GM21528 (cell line): ENCODE measurements at regions not wholly inside any gene's neighbourhood (a gene's known extent, or its start where the extent isn't known, plus 50 kb on each side); places are given as distances from the start of the nearest gene placed in this dataset.

Source experiments
- ATAC-seq: cut with Tn5 transposase; IDR thresholded peaks from one replicate; pipeline ENCODE4 v1.9.1; 2021; ENCODE audit warnings: mild to moderate bottlenecking, moderate library complexity; ENCODE audit not compliant: unreplicated experiment, low FRiP score

DNA sequence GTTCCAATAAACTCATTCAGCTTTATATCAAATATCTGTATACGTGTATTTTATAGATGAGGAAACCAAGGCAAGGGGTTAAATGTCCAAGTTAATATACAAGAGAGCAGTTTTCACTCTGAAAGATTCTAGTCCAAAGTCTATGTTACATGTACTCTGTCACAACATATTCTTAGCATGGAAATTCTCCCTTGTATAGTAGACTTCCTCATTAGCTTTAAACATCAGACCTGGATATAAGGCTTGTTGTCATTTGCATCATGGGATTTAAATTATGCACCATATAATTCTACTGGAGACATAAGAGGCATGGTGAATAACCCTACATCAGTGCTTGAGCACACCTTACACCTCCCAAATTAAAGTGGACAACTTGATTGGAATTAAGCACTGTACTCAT lies 681.9 kb upstream of the CCDC179 start:
- no peak for ATAC-seq

DNA sequence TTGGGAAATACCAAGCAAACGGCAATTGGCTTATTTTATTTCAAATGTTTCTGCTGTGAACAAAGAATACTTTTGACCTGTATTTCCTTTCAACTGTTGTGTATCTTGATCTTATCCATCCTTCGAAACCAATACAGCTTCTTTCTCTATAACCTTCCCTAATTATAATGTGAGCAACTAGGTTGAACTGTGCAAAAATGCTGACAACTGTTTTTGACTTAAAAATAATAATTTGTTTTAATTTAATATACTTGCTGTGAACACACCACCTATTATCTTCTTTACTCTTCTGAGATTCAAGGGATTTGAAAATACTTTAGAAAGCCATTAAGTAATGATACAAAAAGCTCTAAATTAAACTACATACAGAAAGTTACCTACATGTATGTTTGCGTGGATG lies 682.5 kb upstream of the CCDC179 start:
- ATAC-seq = no peak

DNA sequence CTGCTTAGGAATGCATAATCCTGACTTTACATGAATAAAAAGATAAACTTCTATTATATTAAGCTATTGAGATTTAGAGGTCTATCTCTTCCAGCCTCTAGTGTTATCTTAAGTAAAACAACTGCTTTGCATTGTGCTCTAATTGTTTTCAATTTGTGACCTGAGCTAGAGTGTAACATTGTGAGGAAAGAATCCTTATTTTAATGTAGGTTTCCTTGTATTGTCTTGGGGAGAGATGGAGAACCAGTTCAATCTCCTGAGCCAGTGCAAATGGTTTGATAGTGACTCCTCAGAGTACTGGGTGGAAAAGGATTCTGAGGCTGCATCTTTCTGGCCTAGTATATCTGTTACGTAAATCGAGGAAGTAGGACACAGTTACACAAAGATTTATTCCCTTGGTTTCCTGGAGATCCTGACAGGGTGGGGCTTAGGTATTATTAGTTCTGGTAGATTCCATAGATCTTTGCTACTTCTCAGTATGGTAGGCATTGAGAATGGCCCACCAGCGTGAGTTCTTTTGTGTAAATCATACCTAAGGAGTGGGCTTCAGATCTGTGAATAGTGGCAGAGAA lies 683.5 kb upstream of the CCDC179 start:
- no peak for ATAC-seq

DNA sequence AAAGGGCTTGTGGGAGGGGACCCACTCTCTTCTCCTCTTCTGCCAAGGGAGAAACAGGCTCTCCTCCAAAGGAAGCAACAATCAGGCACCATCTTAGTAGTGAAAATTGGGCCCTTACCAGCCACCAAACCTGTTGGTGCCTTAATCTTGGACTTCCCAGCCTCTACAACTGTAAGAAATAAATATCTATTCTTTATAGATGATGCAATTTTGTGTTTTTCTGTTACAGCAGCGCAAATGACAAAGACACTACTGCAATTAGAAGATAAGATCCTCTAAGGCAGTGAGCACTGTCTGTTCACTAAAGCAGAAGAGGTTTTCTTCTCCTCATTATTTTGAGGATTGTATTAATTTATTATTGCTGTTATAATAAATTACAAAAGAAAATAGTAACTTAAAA lies 691.4 kb upstream of the CCDC179 start:
- no peak for ATAC-seq

DNA sequence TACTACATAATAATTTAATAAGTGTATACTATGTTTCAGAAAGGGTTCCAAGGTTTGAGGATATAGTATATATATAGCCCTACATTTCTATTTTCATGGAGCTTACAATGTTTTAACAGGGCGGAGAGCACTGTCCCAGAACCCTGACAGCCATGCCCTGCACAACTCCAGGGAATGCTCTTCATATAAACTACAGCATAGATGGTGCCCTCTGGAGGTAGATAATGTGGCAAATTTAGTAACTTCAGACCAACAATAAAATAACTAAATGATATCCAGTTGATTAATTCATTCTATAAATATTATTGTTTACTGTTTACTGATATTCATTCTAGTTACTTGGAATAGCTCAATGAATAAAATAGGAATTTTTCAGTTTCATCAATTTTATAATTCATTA lies 693.7 kb upstream of the CCDC179 start:
- no peak for ATAC-seq

DNA sequence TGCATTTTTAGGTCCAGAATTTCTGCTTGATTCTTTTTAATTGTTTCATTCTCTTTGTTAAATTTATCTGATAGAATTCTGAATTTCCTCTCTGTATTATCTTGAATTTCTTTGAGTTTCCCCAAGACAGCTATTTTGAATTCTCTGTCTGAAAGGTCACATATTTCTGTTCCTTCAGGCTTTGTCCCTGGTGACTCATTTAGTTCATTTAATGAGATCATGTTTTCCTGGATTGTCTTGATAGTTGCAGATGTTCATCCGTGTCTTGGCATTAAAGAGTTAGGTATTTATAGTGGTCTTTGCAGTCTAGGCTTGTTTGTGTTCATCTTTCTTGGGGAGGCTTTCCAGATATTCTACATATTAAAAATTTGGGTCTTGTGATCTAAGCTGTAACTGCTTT lies 694.8 kb upstream of the CCDC179 start:
- ATAC-seq = no peak

DNA sequence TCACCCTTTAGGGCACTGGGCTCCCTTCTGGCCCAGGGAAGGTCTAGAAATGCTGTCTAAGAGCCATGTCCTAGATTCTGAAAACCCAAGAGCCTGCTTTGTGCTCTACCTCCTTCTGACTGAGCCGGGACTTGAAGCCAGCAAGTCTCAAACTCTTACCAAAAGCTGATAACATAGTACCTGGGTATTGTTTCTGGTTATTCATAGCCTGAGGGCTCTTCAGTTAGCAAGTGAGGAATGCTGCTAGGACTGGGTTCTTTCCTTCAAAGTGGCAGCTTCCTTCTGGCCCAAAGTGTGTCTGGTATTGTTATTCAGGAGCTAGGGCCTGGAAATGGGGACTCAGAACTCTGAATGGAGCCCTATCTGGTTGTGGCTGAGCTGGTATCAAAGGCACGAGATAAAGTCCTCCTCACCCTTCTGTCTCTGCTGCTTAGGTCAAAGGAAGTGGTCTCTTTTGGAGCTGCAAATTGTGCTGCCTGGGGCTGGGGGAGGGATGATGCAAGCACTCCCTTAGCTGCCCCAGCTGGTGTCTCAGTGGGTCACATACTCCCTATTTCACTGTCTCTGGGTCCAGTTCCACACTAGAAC lies 696.0 kb upstream of the CCDC179 start:
- no peak for ATAC-seq

DNA sequence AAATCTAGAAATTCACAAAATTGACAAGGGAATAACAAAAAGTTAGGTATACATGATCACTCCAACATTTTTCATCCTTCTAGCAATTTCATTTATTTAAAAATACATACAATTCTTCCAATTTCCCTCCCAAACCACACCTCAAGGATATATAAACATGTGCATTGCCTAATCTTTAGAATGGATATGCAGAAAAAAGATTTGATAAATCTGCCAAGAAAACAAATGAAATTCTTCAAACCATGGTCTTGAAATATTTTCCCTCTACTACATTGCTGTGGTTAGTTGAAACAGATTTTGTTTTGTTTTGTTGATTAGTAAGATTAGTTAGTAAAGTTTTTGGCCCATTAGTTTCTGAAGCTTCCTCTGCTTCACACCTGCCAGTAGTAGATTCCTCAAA lies 703.3 kb upstream of the CCDC179 start:
- ATAC-seq = no peak

DNA sequence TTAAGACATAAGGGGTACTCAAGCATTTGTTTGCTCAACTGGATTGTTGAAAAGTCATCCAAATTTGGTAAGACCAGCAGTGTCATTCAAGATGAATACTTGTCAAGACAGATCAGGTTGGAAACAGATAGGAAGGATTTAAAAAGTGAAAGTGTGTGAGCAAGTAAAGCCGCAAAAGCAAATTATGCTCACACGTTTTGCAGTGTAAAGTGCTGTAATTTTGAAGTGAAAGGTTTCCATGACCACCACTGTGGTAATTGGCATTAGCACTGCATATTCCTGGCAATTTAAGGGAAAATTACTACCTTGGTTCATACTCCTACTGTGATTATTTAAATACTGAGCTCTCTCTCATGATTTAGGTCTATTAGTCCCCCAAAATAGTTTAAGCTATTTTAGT lies 704.1 kb upstream of the CCDC179 start:
- ATAC-seq = no peak

DNA sequence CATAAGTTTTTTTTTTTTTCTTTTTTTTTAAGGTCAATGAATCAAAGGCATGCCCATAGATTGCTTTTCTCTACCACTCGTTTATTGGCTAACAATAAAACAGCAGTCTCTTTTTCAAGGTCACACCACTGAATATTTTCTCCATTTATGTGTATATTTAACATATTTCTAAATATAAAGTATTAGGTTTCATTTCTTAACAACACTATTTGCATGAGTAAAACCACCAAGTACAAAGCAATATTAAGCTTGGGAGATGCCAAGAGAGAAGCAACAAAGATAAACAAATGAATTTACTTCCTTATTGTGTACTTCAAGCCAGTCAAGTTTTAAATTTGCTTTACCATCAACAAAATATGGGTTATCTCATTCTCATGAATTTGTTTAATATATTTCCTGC lies 708.9 kb upstream of the CCDC179 start:
- peak; percentile 54 for ATAC-seq

DNA sequence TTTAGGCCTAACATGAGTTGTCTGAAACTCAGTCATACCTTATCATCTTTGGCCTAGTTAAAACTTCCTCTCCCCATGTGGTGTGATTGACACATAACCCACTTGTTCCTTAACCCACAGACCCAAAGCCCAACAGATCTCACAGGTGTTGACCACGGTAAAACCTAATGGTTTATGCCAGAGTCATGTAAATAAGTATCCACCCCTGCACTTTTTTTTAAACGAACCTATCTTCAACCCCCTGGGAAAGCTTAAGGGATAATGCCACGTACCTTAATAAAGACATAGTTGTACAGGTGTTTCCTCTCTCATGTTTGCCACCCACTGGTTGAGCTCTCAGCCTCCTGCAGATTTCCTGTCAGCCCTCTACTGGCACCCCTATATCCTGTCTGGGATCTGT lies 709.3 kb upstream of the CCDC179 start:
- ATAC-seq = peak; percentile 93

DNA sequence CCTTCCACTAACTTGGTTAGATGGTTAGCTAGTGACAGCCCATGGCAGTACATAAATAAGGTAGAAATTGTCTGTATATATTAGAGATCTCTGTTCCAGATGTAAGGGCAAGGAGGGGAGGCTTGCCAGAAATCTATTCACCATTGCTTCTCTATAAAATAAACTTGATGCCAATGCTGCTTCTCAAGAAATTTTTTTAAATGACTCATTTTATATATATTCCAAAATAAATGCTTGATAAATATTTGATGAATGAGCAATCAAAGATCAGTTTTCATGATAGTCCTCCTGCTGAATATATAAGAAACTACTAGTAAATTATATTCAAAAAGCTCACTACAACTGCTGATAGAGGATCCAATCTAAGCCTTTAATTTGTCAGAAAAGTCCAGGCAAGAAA lies 710.6 kb upstream of the CCDC179 start:
- no peak for ATAC-seq

DNA sequence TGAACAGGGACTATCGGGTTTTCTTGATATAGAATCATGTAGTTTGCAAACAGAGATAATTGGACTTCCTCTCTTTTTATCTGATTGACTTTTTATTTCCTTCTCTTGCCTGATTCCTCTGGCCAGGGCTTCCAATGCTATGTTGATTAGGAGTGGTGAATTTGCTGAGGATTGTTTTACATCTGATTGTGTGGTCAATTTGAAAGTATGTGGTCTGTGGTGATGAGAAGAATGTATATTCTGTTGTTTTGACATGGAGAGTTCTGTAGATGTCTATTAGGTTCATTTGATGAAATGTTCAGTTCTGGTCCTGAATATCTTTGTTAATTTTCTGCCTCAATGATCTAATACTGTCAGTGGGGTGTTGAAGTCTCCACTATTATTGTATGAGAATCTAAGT lies 713.2 kb upstream of the CCDC179 start:
- no peak for ATAC-seq

DNA sequence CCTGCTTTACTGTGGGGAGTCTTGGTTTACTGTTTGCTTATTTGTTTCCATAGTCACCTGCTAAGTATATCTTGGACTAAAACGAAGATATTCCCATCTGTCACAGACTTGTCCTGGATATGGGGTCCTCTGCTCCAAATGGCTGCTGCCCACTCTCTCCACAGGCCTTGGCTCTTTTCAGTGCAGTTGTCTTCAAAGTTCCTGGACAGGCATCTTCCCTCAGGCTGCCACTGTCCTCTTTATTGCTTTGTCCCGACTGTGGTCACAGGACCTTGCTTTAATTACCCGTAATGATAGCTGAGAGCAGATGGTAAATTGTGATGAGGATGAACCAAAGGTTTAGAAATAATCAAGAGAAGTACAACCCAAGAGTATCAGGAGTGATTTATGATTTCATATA lies 713.9 kb upstream of the CCDC179 start:
- ATAC-seq = no peak

DNA sequence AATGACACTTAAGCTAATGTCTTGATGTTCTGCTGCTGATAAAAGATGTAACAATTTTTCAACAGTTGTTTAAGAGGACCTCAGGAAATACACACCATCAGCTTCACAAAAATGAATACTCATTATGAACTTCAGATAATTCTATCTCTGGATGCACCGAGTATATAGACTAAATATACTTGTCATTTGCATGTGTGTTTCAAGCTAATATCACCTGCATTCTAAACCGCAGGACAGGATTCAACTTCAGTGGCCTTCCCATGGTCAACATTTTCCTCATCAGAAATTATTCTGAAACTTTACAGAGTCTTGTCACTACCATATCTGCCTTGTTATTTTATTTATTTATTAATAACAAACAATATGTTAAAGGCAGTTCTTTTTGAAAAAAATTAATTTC lies 717.0 kb upstream of the CCDC179 start:
- ATAC-seq = no peak

DNA sequence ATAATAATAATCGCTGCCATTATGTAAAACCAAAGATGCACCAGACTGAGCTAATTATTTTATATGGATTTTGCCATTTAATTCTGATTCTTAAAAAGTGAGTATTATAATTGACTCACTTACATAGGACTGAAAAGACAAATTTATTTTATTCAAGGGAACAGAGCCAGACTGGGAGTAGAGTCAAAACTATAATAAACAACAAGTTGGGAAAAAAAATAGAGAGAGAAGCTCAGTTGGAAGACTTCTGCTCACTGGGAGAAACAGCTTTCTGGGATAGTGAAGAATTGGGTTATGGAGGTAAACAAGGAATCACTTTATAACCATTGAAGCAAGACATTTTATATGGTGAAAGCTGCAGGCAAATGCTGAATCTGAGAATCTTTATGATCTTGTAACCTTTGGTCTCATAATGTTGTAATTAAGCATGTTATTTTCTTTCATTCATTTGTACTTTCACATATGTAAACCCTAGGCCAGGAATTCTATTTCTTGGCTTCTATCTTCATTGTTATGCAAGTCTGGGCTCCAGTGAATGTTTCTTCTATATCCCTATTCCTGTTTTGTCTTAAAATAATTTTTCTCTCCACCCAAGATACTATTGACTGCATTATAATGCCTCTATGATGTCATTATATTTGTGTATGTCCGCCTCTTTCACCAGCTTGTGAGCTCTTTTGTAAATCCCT lies 725.3 kb upstream of the CCDC179 start:
- no peak for ATAC-seq

DNA sequence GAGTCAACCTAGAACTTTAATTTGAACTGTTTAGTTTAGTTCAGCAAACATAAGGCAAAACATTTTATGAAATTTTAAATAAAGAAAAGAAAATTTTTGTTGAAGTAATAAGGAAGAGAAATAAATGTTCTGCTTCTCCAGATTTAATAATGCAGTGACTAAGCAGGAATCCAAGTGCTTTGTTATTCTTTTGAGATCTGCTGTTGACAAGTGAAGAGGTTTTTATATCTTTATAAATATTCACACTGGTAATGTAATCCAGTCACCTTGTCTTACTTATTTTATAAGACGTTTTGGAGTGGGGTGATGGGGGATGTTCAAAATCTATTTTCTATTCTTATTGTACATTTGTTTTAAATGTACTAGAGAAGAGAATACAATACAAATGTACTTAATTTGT lies 725.9 kb upstream of the CCDC179 start:
- no peak for ATAC-seq

DNA sequence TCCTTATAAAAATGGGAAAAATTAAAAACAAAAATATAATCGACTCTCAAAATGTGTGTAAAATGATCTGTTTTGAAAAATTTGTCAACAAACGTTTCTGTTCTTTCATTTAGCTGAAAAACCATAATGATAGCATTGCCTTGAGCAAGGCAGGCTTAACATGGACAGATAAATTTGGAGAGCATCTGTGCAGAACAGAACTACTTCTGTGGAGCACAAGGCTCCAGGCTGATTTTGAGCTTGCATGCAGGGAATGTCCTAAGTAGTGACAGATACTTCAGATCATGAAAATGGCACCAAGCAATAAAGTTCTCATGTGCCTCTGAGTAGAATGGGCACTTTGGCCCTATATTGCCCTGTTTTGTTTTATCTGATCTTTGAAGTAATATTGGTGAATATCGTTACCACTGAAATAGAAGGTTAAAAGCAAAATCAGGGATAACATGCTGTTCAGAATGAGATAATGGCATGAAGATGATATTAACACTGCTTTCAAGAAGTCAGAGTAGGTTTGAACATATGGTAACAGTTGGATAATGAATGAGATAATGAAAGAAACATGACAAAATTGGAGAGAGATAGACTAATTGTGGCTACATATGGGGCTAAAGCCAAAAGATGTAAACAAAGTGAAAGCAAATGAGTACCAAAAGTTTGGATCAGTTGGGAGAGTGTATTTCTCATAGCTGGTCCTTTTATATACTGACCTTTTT lies 730.5 kb upstream of the CCDC179 start:
- ATAC-seq = no peak

DNA sequence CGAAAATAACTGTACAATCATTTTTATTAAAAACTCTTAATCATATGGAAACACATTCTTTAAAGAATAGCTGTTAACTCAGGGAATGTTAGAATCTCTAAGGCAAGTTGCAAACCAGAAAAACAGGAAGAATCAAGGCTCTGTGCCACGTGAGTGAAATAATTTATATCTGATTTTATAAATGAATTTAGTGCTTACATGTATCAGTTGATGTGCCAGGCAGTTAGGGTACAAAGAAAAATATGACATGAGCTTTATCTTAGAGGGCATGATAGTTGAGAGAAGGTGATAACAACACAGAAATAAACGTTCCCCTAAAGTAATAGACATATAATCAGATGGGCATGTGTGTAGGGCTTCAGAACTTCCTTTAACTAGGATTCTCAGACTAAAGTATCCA lies 734.5 kb upstream of the CCDC179 start:
- no peak for ATAC-seq

DNA sequence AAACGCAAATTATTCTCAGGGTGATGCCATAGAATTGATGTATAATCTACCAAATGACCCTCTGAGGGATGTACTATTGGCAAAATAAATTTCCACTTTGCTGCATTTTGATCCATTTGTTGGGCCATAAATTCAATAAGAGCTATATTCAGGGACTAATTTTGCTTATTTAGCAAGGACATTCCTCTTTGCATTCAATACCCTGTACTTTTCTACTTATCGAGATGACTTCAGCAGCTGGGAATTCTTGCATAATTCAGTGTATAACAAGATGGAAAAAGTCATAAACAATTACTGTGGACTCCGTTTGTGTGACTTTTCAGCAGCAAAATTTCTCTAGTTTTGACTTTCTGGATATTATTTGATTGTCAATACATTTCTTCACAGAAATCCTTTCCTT lies 744.7 kb upstream of the CCDC179 start:
- ATAC-seq = no peak

DNA sequence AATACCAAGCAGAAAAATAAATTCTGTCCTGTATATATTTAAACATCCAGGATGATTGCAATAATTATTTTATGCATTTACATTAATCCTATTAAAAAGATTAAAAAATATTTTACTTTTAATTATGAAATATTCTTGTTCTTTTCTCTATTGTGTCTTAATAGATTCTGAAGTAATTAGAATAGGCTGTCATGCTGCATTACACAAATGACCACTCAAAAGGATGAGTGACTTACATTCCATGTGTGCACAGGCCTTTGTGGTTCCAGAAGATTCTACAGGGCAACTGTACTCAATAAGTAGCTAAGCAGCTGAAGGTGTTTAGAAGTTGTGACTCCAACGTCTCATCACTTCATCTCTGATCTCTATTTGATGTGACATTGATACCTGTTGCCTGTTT lies 745.9 kb upstream of the CCDC179 start:
- ATAC-seq = no peak

DNA sequence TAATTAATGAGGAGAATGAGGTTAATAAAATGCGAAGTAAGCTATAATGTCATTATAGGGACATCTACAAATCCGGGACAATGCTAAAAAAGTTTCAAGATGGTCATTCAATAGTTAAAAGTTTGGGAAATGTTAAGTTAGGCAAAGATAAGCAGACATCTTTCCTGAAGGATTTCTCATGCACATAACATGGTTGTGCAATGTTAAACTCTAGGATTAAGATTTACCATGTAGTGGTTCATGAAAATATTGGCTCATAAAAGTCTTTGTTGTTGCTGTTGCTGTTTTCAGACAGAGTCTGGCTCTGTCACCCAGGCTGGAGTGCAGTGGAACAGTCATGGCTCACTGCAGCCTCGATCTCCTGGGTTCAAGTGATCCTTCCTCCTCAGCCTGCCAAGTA lies 751.5 kb upstream of the CCDC179 start:
- no peak for ATAC-seq
